ENCODE measurements at regions not wholly inside any gene's neighbourhood (a gene's known extent, or its start where the extent isn't known, plus 50 kb on each side); places are given as distances from the start of the nearest gene placed in this dataset.

DNA sequence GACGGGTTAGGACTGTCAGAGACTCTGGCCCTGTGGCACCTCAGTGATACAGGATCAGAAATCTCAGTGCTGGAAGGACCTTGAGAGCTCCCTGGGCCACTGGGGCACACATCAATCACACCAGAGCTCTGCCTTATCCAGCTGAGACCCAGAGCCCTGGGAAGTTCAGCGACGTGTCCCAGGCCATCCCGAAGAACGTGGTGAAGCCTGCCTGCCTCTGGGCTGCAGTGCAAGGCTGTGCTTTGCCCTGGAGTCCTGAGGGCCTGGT is 79.8 kb upstream of the MGMT start:
- TF ChIP-seq, protein P1, sequence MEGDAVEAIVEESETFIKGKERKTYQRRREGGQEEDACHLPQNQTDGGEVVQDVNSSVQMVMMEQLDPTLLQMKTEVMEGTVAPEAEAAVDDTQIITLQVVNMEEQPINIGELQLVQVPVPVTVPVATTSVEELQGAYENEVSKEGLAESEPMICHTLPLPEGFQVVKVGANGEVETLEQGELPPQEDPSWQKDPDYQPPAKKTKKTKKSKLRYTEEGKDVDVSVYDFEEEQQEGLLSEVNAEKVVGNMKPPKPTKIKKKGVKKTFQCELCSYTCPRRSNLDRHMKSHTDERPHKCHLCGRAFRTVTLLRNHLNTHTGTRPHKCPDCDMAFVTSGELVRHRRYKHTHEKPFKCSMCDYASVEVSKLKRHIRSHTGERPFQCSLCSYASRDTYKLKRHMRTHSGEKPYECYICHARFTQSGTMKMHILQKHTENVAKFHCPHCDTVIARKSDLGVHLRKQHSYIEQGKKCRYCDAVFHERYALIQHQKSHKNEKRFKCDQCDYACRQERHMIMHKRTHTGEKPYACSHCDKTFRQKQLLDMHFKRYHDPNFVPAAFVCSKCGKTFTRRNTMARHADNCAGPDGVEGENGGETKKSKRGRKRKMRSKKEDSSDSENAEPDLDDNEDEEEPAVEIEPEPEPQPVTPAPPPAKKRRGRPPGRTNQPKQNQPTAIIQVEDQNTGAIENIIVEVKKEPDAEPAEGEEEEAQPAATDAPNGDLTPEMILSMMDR (conservative IDR thresholded peaks at IDR 0.05; ENCODE audit: low read depth, low read length), result no peak
- no peak for DNase-seq (ENCODE audit: low read depth)
- no peak overlapping the region for H3K4me3 ChIP-seq (ENCODE audit: low read depth, low read length)

DNA sequence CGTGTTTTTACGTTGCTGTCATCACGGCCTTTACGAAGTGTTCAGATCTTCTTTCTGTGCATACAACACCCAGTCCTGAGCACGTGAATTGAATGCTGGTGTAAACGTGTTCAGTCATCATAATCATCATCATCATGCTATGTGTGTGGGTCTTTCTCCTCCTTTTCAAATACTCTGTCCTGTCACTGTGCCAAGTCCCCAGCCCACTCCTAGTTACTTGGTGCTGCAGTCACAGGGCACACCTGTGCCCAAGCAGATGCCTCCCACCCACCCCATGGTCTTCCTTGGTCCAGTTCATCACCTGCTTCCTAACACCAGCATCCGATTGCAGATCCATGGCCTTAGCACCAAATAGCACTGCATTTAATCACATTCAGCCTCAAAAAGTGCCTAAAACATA is 78.6 kb upstream of the MGMT start:
- TF ChIP-seq, protein P1 (conservative IDR thresholded peaks at IDR 0.05; ENCODE audit: low read depth, low read length), result no peak
- no peak for DNase-seq (ENCODE audit: low read depth)

DNA sequence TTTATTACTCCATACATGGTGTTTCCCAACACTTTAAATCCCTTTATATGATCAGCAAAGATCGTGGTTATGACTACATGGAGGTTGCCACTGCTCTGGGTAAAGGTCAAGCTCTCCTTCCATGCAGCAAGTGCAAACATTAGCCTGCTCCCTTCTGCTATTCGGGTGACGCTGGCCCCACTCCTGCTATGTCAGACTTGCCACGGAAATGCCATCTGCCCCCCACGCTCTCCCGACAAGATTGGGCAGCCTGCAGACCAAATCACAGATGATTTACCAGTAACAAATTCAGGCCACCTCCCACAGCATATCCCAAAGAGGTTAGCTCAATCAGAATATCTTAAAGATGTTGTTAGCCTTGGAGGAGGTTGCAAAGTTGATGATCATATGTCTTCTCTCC is 77.8 kb upstream of the MGMT start:
- TF ChIP-seq, protein P1 (conservative IDR thresholded peaks at IDR 0.05; ENCODE audit: low read depth, low read length), result no peak
- DNase-seq (ENCODE audit: low read depth), result no peak
- H3K4me3 ChIP-seq (ENCODE audit: low read depth, low read length), result no peak overlapping the region

More for the DNA sequence above, 78.6 kb upstream of the MGMT start:
- no peak overlapping the region for H3K4me3 ChIP-seq (ENCODE audit: low read depth, low read length)

DNA sequence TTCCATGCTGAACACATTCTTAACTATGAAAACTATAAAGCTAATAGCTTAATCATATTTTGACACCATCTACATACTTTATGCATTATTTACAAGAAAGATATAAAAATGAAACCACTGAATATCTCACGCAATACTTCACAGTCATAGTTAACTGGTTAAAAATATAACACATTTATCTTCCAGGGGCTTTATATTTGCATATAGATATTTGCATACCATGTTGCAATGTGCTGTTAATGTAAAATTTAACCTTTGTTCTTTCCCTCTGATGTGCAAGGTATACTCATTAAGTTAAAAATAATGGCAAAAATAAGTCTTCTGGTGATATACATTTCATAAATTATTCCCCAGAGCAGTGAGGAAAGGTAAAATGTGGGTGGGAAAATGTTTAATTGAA is 76.9 kb upstream of the MGMT start:
- no peak for DNase-seq (ENCODE audit: low read depth)
- TF ChIP-seq, protein P1 (conservative IDR thresholded peaks at IDR 0.05; ENCODE audit: low read depth, low read length), result no peak
- H3K4me3 ChIP-seq (ENCODE audit: low read depth, low read length), result no peak overlapping the region

DNA sequence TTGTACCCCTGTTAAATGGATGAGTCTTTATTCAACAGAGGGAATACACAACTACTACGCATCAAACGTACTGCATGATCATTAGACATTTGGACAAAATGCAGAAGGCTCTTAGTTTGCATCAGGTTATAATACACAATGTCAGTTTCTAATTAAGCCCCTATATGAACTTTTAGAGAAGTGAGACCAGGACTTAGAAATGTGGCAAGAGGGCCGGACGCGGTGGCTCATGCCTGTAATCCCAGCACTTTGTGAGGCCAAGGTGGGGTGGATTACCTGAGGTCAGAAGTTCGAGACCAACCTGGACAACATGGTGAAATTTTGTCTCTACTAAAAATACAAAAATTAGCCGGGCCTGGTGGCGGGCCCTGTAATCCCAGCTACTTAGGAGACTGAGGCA is 76.3 kb upstream of the MGMT start:
- TF ChIP-seq, protein P1 (conservative IDR thresholded peaks at IDR 0.05; ENCODE audit: low read depth, low read length), result no peak

DNA sequence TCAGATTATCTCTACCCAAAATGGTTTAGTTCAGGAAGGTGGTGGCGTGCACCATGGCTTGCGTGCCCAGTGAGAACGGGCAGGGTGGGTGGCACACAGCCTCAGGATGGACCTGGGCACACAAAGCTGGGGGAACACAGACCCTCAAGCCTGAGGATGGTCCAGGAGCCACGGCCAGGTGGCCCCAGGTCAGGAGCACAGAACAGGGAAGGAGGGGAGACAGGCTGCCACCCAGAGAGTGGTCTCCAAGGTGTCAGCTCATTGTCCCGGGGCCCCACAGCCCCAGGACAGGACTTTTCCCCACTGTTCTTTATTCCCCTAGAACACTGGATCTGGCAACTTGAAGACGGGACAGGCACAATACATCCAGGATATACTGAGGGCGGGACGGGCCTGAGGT is 75.6 kb upstream of the MGMT start:
- DNase-seq (ENCODE audit: low read depth), result no peak
- H3K4me3 ChIP-seq (ENCODE audit: low read depth, low read length), result no peak overlapping the region
- TF ChIP-seq, protein P1 (conservative IDR thresholded peaks at IDR 0.05; ENCODE audit: low read depth, low read length), result no peak

More for the DNA sequence above, 76.3 kb upstream of the MGMT start:
- no peak for DNase-seq (ENCODE audit: low read depth)
- H3K4me3 ChIP-seq (ENCODE audit: low read depth, low read length), result no peak overlapping the region

DNA sequence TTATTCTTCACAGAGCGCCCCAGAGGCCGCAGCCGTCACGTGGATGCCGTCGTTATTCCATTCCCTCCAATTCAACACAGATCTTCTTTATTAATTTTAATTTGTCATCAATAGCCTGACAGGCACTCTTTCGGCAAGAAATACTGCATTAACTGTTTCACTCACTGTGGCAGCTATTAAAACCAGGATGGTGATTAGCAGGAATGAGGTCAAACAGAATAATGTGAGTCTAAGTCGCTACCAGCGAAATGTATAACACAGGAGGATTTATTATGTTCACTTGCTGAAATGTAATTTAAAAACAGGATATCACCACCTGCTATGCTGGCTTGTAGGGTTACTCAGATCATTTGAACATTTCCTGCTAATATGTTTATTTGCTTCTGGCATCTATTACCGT is 74.2 kb upstream of the MGMT start:
- TF ChIP-seq, protein P1 (conservative IDR thresholded peaks at IDR 0.05; ENCODE audit: low read depth, low read length), result no peak

More for the DNA sequence above, 74.2 kb upstream of the MGMT start:
- no peak overlapping the region for H3K4me3 ChIP-seq (ENCODE audit: low read depth, low read length)
- no peak for DNase-seq (ENCODE audit: low read depth)
